ENCODE measurements at regions not wholly inside any gene's neighbourhood (a gene's known extent, or its start where the extent isn't known, plus 50 kb on each side); places are given as distances from the start of the nearest gene placed in this dataset.

DNA sequence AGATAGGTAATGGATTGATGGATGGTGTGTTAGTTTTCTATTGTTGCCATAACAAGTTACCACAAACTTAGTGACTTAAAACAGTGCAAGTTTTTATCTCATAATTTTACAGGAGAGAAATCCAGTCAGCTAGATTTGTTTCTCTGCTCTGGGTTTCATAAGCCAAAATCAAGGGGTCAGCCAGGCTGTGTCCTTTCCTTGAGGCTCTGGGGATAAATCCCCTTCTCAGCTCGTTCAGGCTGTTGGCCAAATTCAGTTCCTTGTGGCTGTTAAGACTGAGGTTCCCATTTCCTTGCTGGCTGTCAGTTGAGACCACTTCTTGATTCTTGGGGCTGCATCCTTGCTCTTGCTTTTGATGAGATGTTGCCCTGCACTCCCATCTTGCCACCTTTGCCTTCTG, 204.9 kb upstream of the CDH13 start:
- TF ChIP-seq POLR2A (IDR thresholded peaks at IDR 0.05): no peak
- TF ChIP-seq, protein P1, sequence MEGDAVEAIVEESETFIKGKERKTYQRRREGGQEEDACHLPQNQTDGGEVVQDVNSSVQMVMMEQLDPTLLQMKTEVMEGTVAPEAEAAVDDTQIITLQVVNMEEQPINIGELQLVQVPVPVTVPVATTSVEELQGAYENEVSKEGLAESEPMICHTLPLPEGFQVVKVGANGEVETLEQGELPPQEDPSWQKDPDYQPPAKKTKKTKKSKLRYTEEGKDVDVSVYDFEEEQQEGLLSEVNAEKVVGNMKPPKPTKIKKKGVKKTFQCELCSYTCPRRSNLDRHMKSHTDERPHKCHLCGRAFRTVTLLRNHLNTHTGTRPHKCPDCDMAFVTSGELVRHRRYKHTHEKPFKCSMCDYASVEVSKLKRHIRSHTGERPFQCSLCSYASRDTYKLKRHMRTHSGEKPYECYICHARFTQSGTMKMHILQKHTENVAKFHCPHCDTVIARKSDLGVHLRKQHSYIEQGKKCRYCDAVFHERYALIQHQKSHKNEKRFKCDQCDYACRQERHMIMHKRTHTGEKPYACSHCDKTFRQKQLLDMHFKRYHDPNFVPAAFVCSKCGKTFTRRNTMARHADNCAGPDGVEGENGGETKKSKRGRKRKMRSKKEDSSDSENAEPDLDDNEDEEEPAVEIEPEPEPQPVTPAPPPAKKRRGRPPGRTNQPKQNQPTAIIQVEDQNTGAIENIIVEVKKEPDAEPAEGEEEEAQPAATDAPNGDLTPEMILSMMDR (IDR thresholded peaks at IDR 0.05 in 4 of 5, conservative IDR thresholded peaks at IDR 0.05 in 1 of 5): no peak
